ENCODE measurements at regions not wholly inside any gene's neighbourhood (a gene's known extent, or its start where the extent isn't known, plus 50 kb on each side); places are given as distances from the start of the nearest gene placed in this dataset.
A peak's percentile ranks its signal among the peaks of the same experiment; 100 is the strongest.

DNA sequence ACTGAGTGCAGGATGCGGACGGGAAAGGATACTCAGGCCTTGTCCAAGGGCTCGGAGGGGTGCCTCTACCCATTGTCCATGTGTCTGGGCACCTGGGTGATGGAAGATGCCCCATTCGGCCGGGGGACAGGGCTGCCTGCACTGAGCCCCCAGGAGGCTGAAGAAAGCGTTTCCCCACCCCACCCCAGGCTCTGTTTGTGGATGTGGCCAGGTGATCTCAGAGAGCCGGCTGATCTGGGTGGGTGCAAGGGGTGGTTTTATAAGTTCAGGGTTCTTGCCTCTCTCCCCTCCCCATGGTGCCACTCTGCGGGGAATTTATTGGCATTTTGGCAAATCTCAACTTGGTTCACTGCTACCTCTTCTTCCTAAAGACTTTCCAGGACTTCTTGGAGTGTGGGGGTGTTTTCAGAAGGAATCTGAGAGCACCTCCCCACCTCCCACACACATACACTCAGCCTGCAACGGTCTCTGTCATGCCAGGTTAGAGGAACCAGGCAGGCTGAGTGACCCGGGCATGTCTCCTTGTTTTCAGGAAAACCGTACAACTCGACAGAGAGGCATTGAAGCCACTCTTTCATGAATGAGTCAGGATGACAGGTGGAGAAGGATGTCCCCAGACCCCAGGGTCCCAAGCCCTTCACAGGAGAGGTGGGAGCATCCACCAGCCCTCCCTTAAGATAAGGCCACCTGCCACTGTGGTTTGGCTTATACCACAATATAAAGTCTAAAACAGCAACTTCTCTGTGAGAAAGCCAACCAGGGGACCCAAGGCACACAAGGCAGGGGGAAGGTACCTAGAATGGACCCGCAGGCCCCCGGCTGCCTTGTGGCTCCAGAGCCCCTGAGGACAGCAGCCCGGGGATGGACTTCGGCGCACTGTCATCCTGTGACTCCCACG, 174.9 kb downstream of the ETS2 start:
- DNase-seq: no peak

DNA sequence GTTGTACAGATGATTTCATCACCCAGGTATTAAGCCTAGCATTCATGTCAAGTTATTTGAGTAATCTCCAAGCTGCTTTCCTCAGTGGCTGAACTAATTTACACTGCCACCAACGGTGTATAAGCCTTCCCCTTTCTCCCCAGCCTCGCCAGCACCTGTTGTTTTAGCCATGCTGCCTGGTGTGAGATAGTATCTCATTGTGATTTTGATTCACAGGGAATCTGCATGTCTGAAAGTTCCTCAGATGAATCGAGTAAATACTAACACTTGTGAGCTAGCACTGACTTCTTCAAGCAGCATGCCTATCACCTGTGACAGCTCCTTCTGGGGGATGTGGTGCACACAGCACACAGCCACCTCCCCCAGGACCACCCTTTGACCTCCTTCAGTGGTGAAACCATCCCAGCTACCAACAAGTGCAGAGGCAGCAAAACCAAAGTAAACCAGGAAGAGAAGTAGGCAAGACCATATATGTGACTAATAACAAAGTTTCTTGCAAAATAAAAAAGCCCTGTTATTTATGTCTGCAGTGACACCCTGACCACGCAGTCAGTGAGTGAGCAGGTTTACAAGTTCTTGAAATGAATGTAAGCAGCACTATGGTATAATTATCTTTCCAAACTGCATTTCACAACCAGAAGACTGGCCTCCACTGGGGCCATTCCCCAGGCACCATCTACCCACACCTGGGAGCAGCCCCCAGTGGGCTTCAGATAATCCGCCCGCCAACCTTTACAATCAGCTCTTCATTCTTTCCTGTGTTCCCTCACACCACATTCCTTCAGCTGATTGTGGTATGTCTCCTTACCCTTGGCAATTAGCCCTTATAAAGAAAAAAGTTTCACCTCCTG, 173.8 kb downstream of the ETS2 start:
- no peak for DNase-seq

DNA sequence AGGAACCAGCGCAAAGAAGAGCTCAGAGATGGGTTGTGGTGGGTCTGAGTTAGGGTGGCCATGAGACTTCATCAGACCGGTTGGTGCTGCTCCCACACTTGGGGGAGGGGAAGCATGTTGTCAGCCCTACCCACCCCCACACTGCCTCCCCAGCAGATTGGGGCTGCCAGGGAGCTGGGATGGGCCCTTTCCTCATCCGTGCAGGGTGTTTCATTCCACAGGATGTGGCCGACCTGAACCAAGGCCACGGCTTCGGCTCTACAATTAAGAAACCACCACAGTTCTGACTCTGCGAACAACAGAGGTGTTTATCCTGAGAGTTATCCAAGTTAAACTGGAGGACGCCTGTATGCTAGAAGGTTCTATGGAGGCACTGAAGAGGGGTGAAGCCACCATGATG, 171.2 kb downstream of the ETS2 start:
- DNase-seq: no peak

DNA sequence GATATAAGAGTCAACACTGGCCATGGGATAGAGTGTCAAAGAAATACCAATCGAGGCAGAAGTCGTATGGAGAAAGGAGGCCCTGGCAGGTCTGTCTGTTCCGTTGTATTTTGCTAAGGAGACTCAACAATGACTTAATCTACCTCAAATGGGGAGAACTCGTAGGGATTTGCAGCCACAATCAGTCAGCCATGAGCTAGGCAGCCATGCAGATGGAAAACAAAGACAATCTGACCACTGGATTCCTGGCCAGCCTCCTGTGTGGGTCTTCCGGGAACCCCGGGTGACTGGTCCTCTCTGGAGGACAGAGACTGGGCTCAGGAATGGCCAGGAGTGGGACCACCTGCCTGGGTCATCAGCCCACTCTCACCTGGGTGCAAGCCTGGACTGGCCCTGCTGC, 167.8 kb downstream of the ETS2 start:
- DNase-seq: no peak

DNA sequence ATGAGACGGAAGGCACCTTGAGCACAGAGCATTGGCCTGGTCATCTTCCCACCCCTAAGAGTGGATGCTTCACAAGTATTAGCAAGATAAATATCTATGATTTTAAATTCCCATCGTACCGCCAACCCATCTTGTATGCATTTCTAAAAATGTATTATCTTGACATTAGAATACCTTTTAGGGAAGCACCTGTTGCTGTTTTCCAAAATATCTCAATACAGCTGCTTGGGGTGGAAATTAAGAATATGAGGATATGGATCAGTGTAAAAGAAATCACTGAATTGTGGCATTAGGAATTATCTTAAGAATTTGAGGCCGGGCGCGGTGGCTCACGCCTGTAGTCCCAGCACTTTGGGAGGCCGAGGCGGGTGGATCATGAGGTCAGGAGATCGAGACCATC, 166.3 kb downstream of the ETS2 start:
- no peak for DNase-seq

DNA sequence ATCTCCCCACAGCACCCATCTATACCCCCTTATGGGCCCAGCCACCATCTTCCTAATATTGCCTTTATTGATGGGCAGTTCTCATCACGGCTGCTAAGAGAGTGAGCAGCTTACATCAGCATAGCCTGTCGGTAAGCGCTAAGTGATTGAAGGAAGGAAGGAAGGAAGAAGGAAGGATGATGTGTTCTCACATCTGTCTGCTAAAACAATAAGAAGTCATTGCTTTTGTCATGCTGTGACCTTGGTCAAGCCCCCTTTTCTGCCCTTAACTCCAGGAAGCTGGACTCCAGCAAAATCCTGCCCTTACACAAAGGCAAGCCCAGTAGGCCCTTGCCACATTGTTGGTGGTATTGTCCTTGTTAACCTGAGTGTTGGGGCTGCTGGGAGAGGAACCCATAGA, 165.0 kb downstream of the ETS2 start:
- no peak for DNase-seq

DNA sequence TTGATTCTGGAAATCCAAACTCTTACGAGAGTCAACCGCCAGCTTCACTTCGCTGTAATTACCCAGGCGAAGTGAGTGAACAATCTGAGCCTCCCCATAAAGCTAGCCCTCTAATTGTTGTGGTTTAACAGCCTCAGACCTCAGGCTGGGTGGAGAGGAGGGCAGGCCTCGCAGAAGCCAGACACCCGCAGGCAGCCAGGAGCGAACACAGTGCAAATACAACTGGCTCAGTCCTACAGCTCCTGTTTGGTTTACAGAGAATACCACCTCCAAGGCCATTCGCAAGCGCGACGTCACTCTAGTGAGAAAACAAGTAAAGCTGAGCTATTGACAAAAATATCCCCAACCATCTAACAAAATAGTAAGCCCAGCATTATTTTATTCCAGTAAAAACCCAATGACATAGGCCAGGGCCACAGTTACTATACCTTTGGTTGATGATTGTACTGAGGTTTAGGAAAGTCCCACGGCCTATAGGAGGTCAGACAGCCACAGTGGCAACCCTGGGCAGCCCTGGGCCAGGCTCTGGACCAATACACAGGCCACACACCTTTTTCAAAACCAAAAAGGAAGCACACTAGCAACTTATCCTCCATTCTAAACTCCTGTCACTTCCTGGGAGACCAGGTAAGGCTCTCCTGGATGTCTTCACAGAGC, 163.3 kb downstream of the ETS2 start:
- peak; percentile 15 for DNase-seq

DNA sequence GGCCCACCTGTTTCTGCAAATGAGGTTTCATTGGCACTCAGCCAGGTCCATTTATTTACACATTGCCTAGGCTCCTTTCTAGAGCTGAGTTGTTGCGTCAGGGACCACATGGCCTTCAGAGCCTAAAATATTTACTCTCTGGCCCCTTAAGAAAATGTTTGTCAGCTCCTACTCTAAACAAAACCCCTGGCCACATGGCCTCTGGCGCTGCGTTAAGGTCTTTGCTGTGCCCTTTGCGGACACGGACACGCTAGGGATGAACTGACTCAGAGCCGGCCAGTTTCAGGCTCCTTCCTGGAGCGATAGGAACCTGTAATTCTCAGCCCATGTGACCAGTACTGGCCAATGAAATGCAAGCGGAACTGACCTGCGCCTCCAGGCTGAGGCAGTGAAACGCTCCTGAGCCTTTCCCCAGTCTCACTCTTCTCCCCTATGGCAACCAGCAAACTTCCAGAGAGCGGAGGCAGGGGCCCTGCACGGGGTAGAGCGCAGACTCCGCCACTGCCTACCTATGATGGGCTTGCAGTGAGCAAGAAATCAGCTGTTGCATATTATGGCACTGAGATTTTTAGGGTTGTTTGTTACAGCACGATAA, 160.3 kb downstream of the ETS2 start:
- DNase-seq: no peak

DNA sequence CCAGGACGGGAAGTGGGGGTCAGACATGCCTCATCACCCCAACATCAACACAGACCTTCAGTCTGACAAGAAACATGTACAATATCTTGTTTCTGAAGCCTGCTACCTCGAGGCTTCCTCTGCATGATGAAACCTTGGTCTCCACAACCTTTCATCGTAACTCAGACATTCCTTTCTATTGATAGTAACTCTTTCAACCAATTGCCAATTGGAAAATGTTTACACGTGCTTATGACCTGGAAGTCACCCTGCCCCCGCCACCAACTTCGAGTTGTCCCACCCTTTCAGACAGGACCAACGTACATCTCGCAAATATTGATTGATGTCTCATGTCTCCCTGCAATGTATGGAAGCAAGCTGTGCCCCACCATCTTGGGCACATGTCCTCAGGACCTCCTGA, 159.5 kb downstream of the ETS2 start:
- DNase-seq: no peak

DNA sequence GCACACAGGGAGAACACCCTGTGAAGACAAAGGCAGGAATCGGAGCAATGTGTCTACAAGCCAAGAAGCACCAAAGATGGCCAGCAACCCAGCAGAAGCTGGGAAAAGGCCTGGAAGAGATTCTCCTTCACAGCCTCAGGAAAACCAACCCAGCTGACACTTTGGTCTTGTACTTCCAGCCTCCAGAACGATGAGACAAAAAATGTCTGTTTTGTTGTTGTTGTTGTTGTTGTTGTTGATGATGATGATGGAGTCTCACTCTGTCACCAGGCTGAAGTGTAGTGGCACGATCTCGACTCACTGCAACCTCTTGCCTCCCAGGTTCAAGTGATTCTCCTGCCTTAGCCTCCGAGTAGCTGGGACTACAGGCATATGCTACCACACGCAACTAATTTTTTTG, 157.3 kb downstream of the ETS2 start:
- no peak for DNase-seq

DNA sequence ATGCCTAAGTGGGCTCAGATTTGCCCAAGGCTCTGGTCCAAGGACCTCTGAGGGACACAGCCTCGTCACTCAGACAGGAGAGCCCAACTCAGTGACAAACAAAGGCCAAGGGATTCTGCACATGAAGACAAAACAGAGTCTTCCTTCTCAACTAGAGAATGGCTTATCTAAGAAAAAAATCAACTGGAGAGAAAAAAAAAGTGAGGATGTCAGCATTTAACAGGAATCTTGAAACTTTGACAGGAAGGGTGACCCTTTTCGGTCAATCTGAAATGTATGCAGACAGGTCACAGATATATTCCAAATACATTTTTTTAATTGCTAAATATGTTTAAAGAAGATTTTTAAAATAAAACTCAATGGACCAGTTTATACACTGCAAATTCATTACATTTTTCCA, 154.5 kb downstream of the ETS2 start:
- no peak for DNase-seq

DNA sequence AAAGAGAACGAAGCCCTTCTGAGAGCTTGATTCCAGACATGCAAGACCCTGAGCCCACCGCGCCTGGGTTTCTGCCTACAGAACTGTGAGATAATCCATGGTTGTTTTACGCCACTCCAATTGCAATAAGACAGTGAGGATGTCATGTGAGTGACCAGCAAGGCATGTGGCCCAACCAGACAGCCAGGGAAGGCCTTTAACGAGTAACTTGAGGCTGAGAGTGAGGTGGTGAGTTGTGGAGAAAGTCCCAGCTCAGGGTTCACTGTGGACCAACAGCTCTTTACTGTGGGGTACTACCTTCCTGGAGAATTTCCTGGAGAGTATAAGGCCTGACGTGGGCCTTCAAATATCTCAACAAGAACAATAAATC, 153.9 kb downstream of the ETS2 start:
- no peak for DNase-seq

DNA sequence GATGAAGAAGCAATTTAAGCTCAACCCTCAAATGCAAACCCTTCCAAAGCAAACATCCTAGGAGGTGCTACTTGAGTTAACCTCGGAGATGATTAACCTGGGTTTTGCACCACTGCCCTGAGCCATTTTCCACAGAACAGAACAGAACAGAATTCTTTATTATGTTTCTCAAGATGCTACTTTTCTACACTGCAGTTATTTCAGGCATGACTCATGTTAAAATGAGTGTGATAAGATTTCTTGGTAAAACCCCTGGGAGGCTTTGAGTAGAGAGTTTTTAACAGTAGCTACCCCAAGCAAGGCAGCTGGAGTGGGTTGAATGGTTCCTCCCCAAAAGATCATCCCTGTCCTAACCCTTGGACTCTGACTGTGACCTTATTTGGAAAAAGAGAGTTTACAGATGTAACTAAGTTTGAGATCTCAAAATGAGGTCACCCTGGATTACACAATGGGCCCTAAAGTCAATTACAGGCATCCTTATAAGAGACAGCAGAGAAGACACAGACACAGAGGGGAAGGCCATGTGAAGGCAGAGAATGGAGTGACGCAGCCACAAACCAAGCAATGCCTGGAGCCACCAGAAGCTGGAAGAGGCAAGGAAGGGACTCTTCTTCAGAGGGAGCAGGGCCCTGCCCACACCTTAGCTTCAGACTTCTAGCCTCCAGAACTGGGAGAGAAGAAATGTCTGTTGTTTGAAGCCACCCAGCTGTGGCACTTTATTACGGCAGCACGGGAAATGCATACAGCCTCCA, 153.4 kb downstream of the ETS2 start:
- DNase-seq: no peak

DNA sequence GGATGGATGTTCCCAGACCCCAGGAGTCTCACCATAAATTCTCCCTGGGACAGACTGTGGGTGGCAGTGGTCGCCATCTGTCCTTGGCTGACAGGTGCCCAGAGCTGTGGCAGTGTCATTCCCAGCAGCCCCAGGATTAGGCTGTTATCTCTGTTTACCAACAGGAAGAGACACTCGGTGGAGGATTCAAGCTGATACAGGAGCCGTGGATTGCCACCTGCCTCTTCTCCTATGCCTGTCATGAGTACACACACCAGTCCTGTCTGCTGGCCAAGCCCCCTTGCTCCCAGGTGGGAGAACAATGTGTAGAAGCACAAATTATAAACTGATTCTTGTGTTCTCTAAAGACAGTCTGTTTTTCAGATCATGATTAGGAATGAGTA, 152.6 kb downstream of the ETS2 start:
- DNase-seq: no peak

DNA sequence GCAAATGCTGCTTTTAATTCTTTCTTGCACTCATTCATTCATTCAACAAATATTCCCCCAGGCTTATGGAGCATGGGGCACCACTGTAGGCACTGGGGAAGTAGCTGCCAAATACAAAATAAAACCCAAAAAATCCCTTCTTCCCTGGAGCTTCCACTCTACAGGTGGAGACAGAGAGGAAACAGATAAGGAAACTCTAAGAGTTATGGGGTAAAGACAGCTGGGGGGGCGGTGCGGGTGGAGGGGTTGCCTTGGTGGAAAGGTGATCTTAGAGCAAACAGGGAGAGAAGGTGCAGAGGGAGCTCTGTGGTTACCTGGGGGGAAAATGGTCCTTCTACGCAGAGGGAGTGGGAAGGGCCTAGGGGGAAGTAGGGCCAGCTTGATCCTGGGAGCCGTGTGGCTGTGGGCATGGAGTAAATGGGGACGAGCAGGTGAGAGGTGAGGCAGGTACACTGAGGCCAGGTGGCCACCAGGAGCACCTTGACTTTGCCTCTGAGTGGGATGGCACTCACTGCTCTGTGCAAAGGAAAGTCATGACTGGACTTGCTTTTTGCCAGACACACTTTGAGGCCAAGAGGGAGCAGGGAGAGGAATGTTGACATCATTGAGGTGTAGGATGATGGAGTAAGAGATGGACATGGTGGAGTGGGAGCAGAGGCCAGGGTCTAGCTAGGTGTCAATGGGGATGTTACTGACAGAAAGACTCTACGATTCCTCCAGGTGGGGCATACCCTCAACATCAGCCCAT, 152.0 kb downstream of the ETS2 start:
- no peak for DNase-seq

DNA sequence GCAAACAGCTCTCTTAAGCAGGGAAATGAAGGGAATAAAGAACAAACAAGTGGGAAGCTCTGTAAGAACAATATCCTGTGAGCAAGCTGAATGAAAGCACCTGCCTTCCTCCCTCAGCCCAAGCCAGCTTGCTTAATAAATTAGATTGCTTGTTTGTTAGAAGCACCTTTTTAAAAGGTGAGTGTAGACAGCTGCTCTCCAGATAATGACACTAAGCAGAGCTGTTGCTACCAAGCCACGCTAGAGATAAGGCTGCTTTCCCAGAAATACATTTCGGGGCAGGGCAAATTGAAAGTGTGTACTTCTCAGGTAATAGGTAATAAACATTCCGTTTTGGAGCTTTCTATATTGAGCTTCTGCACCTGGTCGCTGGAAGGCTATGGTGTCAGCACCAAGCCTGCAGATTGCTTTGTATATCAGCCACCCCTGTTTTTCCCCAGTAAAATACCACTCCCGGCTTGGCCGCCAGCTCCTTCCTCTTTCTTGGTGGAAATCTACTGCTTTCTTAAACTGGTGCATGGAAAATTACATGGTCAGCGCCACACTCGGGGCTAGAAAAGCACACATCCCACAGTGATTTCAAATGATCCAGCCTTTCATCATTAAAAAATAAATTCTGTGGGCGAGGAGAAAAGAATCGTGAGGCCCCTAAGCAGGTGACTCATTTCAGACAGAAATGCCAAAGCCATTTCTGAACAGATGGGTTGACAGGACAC, 151.3 kb downstream of the ETS2 start:
- peak; percentile 36 for DNase-seq

DNA sequence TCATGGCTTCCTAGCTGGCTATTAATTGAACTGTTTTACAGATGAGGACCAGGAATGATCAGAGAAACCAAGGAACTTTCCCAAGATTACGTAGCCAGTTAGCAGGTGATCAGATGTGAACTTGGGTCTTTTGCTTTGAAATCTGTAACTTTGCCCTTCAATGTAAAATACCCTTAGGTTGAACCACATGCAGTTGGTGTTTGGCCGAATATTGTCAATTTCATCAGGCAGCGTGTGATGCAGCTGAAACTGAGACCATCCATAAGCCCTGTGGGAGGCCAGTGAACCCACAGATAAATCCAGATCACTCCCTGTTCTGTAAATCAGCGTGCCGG, 150.8 kb downstream of the ETS2 start:
- no peak for DNase-seq

DNA sequence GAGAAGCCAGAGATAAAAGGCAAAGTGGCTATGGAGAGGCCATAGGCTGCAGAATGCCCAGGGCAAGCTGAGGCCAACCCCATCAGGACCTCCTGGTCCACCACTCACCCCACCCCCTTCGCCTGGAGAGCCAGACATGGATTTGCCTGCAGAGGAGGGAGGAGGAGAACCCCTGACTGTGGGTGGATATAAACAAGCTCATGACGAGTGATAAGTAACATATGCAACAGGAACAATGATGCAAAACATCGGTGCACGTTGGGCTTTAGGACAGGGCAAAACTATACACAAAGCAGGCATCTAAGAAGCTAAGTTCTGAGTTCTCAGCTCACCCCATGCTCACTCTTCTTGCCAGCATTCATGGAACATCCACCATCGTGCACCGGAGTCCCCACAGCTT, 150.3 kb downstream of the ETS2 start:
- no peak for DNase-seq

DNA sequence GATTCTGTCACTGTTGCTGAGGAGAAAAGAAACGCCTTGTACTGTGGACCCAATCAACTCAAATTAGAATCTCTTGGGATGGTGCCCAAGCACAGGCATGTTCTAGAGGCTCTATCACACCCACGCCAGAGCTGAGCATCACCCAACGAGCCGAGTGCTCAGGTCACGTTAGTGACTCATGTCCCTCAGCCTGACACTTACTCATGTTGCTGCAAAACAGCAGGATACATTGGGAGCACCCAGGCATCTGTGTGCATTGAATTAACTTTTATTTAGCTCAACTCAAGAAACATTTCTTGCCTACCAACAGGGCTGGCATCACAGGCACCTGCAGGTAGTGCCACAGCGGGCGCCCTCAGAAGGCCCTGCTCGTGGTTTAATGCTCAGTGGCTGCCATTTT, 149.8 kb downstream of the ETS2 start:
- no peak for DNase-seq

DNA sequence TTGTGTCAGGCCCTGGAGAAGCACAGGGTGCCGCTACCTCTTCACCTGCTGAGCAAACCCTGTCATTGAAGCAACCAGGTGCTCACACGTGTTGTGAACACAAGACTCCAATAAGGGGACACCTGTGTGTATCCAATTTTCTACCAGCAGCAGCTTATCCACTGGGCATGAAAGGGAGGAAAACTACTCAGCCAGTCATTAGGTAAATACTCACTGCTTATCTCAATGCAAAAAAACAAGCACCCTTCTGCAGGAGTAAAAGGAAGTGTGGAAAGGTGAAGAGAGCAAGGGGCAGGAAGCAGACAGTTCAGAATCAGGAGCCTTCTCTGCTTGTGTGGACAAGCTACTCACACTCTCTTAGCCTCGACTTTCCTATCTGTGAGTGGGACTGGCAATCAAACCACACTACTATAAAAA, 148.9 kb downstream of the ETS2 start:
- DNase-seq: no peak

DNA sequence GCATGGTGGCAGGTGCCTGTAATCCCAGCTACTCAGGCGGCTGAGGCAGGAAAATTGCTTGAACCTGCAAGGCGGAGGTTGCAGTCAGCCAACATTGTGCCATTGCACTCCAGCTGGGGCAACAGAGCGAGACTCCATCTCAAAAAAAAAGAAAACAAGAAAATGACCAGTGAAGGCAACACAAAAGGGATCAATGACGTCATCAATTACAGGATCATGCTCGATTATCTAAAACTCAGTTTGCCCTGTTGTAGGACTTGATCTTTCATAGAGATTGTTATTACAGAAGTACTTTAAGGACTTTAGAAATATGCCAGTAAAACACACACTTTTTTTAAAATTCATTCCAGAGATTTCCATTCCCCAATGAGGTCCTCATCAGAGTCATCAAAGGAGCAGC, 147.8 kb downstream of the ETS2 start:
- no peak for DNase-seq

Measured in NCI-H2227 treated with DMSO at 0.1 percent for 48 hours (cell line).